ENCODE measurements at regions not wholly inside any gene's neighbourhood (a gene's known extent, or its start where the extent isn't known, plus 50 kb on each side); places are given as distances from the start of the nearest gene placed in this dataset.

- no peak overlapping the region for H3K9ac ChIP-seq (ENCODE audit: low read depth in 1 of 2, low read length in 2 of 2)
- no peaks in the 10 kb centered on the region for H3K4me1 ChIP-seq (ENCODE audit: control insufficient read depth in 2 of 2, insufficient read depth in 2 of 2, low read length in 2 of 2)
- H3K27me3 ChIP-seq (ENCODE audit: control insufficient read depth in 2 of 2, insufficient read depth in 2 of 2, low read length in 2 of 2), result no peaks in the 10 kb centered on the region
- H3K36me3 ChIP-seq (ENCODE audit: control insufficient read depth in 2 of 2, insufficient read depth in 2 of 2, low read length in 2 of 2), result no peaks in the 10 kb centered on the region
- no peak overlapping the region for H3K4me3 ChIP-seq (ENCODE audit: low read length in 2 of 2)
- H3K27ac ChIP-seq (ENCODE audit: low read depth in 2 of 2, low read length in 2 of 2), result no peak overlapping the region
- no peaks in the 10 kb centered on the region for H3K9me3 ChIP-seq (ENCODE audit: control insufficient read depth in 2 of 2, low read length in 2 of 2)
Observed at GRCh38 chr9:20224756-20225155, 397.5 kb downstream of the MLLT3 start.

DNA sequence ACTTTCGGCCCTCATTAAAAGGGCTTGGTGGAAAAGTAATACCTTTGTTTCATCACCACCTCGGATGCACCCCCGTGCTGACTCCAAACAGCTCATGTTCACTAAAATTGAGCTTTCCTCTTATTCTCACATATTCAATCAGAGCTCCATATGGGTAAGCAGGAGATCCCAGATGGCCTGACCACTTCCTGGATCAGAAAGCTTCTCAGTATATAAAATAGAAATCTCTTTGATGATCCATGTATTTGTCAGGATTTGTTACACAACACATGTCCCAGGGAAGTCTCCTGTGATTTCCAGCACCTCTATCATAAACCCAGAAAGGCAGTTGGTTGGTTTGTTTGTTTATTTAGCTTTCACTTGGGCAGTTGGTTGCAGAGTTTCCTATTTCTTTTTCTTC lies 402.0 kb downstream of the MLLT3 start:
- H3K9ac ChIP-seq (ENCODE audit: low read depth in 1 of 2, low read length in 2 of 2), result no peak overlapping the region
- no peak overlapping the region for H3K27ac ChIP-seq (ENCODE audit: low read depth in 2 of 2, low read length in 2 of 2)
- H3K27me3 ChIP-seq (ENCODE audit: control insufficient read depth in 2 of 2, insufficient read depth in 2 of 2, low read length in 2 of 2), result no peaks in the 10 kb centered on the region
- H3K4me1 ChIP-seq (ENCODE audit: control insufficient read depth in 2 of 2, insufficient read depth in 2 of 2, low read length in 2 of 2), result peaks cover 0 to 5% of the 10 kb centered on the region in 2 donors
- no peaks in the 10 kb centered on the region for H3K9me3 ChIP-seq (ENCODE audit: control insufficient read depth in 2 of 2, low read length in 2 of 2)
- H3K36me3 ChIP-seq (ENCODE audit: control insufficient read depth in 2 of 2, insufficient read depth in 2 of 2, low read length in 2 of 2), result no peaks in the 10 kb centered on the region
- H3K4me3 ChIP-seq (ENCODE audit: low read length in 2 of 2), result no peak overlapping the region

DNA sequence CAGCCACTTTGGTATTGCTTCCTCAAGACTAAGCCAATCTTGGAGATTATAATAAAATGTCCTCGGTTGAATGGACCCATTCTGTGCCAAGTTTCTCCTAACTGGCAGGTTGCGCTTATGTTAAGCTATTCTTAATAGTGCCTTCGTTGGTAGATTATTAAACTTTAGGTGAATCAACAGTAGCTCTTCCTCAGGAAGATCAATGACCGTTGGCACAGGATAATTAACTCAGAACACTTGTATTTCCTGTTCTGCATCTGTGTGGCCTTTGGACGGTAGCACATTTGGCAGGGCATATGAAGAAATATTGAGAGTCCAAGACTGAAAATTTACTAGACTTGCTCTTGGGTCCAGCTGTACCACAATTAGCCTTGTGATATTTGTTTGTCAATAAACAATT lies 402.9 kb downstream of the MLLT3 start:
- Histone ChIP-seq H3K27ac (ENCODE audit: low read depth in 2 of 2, low read length in 2 of 2) (no peak overlapping the region), H3K4me1 (ENCODE audit: control insufficient read depth in 2 of 2, insufficient read depth in 2 of 2, low read length in 2 of 2) (peaks cover 0 to 5% of the 10 kb centered on the region in 2 donors), H3K9ac (ENCODE audit: low read depth in 1 of 2, low read length in 2 of 2) (no peak overlapping the region), H3K27me3 (ENCODE audit: control insufficient read depth in 2 of 2, insufficient read depth in 2 of 2, low read length in 2 of 2) (no peaks in the 10 kb centered on the region), H3K4me3 (ENCODE audit: low read length in 2 of 2) (peak overlapping the region in 1 of 2 donors; percentile 9), H3K36me3 (ENCODE audit: control insufficient read depth in 2 of 2, insufficient read depth in 2 of 2, low read length in 2 of 2) (no peaks in the 10 kb centered on the region), H3K9me3 (ENCODE audit: control insufficient read depth in 2 of 2, low read length in 2 of 2) (no peaks in the 10 kb centered on the region)

GRCh38 chr9:20217596-20217995 lies 404.7 kb downstream of the MLLT3 start:
- Histone ChIP-seq H3K4me1 (ENCODE audit: control insufficient read depth in 2 of 2, insufficient read depth in 2 of 2, low read length in 2 of 2) (peaks cover 0 to 5% of the 10 kb centered on the region in 2 donors), H3K27me3 (ENCODE audit: control insufficient read depth in 2 of 2, insufficient read depth in 2 of 2, low read length in 2 of 2) (no peaks in the 10 kb centered on the region), H3K4me3 (ENCODE audit: low read length in 2 of 2) (no peak overlapping the region), H3K9me3 (ENCODE audit: control insufficient read depth in 2 of 2, low read length in 2 of 2) (no peaks in the 10 kb centered on the region), H3K9ac (ENCODE audit: low read depth in 1 of 2, low read length in 2 of 2) (no peak overlapping the region), H3K36me3 (ENCODE audit: control insufficient read depth in 2 of 2, insufficient read depth in 2 of 2, low read length in 2 of 2) (no peaks in the 10 kb centered on the region), H3K27ac (ENCODE audit: low read depth in 2 of 2, low read length in 2 of 2) (no peak overlapping the region)

GRCh38 chr9:20216438-20216837 lies 405.9 kb downstream of the MLLT3 start:
- no peak overlapping the region for H3K4me3 ChIP-seq (ENCODE audit: low read length in 2 of 2)
- H3K27ac ChIP-seq (ENCODE audit: low read depth in 2 of 2, low read length in 2 of 2), result no peak overlapping the region
- no peaks in the 10 kb centered on the region for H3K27me3 ChIP-seq (ENCODE audit: control insufficient read depth in 2 of 2, insufficient read depth in 2 of 2, low read length in 2 of 2)
- H3K36me3 ChIP-seq (ENCODE audit: control insufficient read depth in 2 of 2, insufficient read depth in 2 of 2, low read length in 2 of 2), result no peaks in the 10 kb centered on the region
- H3K4me1 ChIP-seq (ENCODE audit: control insufficient read depth in 2 of 2, insufficient read depth in 2 of 2, low read length in 2 of 2), result peaks cover 0 to 5% of the 10 kb centered on the region in 2 donors
- H3K9ac ChIP-seq (ENCODE audit: low read depth in 1 of 2, low read length in 2 of 2), result no peak overlapping the region
- no peaks in the 10 kb centered on the region for H3K9me3 ChIP-seq (ENCODE audit: control insufficient read depth in 2 of 2, low read length in 2 of 2)

DNA sequence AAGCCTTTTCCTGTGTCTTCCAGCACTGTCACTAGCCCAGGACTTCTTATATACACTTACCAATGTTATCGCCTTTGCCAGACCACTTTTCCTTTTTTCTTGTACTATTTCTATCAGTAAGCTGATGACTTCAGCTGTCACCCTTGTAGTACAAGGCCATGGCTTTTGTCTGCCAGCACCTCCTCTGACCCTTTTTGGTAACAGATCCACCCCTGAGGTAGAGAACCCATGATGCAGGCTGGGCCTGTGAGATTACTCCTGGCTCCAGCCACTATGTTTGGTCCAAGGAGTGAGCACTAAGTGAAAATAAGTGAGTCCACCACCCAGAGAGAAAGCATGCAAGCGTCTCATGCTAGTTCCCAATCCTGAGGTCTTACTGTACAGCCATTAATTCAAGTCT lies 406.7 kb downstream of the MLLT3 start:
- no peaks in the 10 kb centered on the region for H3K9me3 ChIP-seq (ENCODE audit: control insufficient read depth in 2 of 2, low read length in 2 of 2)
- H3K4me1 ChIP-seq (ENCODE audit: control insufficient read depth in 2 of 2, insufficient read depth in 2 of 2, low read length in 2 of 2), result peaks cover 0 to 5% of the 10 kb centered on the region in 2 donors
- no peak overlapping the region for H3K9ac ChIP-seq (ENCODE audit: low read depth in 1 of 2, low read length in 2 of 2)
- no peaks in the 10 kb centered on the region for H3K27me3 ChIP-seq (ENCODE audit: control insufficient read depth in 2 of 2, insufficient read depth in 2 of 2, low read length in 2 of 2)
- no peaks in the 10 kb centered on the region for H3K36me3 ChIP-seq (ENCODE audit: control insufficient read depth in 2 of 2, insufficient read depth in 2 of 2, low read length in 2 of 2)
- H3K27ac ChIP-seq (ENCODE audit: low read depth in 2 of 2, low read length in 2 of 2), result no peak overlapping the region
- H3K4me3 ChIP-seq (ENCODE audit: low read length in 2 of 2), result no peak overlapping the region

GRCh38 chr9:20212806-20213205 lies 409.5 kb downstream of the MLLT3 start:
- Histone ChIP-seq H3K4me3 (ENCODE audit: low read length in 2 of 2) (no peak overlapping the region), H3K9ac (ENCODE audit: low read depth in 1 of 2, low read length in 2 of 2) (no peak overlapping the region), H3K36me3 (ENCODE audit: control insufficient read depth in 2 of 2, insufficient read depth in 2 of 2, low read length in 2 of 2) (no peaks in the 10 kb centered on the region), H3K9me3 (ENCODE audit: control insufficient read depth in 2 of 2, low read length in 2 of 2) (no peaks in the 10 kb centered on the region), H3K27me3 (ENCODE audit: control insufficient read depth in 2 of 2, insufficient read depth in 2 of 2, low read length in 2 of 2) (no peaks in the 10 kb centered on the region), H3K27ac (ENCODE audit: low read depth in 2 of 2, low read length in 2 of 2) (no peak overlapping the region), H3K4me1 (ENCODE audit: control insufficient read depth in 2 of 2, insufficient read depth in 2 of 2, low read length in 2 of 2) (no peaks in the 10 kb centered on the region)

- no peak overlapping the region for H3K9ac ChIP-seq (ENCODE audit: low read depth in 1 of 2, low read length in 2 of 2)
- H3K36me3 ChIP-seq (ENCODE audit: control insufficient read depth in 2 of 2, insufficient read depth in 2 of 2, low read length in 2 of 2), result no peaks in the 10 kb centered on the region
- no peak overlapping the region for H3K27ac ChIP-seq (ENCODE audit: low read depth in 2 of 2, low read length in 2 of 2)
- no peaks in the 10 kb centered on the region for H3K9me3 ChIP-seq (ENCODE audit: control insufficient read depth in 2 of 2, low read length in 2 of 2)
- no peaks in the 10 kb centered on the region for H3K4me1 ChIP-seq (ENCODE audit: control insufficient read depth in 2 of 2, insufficient read depth in 2 of 2, low read length in 2 of 2)
- no peak overlapping the region for H3K4me3 ChIP-seq (ENCODE audit: low read length in 2 of 2)
- no peaks in the 10 kb centered on the region for H3K27me3 ChIP-seq (ENCODE audit: control insufficient read depth in 2 of 2, insufficient read depth in 2 of 2, low read length in 2 of 2)
Observed at GRCh38 chr9:20209391-20210340, 412.6 kb downstream of the MLLT3 start.

GRCh38 chr9:20208961-20209371 lies 413.3 kb downstream of the MLLT3 start:
- no peak overlapping the region for H3K27ac ChIP-seq (ENCODE audit: low read depth in 2 of 2, low read length in 2 of 2)
- H3K4me1 ChIP-seq (ENCODE audit: control insufficient read depth in 2 of 2, insufficient read depth in 2 of 2, low read length in 2 of 2), result no peaks in the 10 kb centered on the region
- no peak overlapping the region for H3K4me3 ChIP-seq (ENCODE audit: low read length in 2 of 2)
- no peaks in the 10 kb centered on the region for H3K9me3 ChIP-seq (ENCODE audit: control insufficient read depth in 2 of 2, low read length in 2 of 2)
- H3K27me3 ChIP-seq (ENCODE audit: control insufficient read depth in 2 of 2, insufficient read depth in 2 of 2, low read length in 2 of 2), result no peaks in the 10 kb centered on the region
- H3K9ac ChIP-seq (ENCODE audit: low read depth in 1 of 2, low read length in 2 of 2), result no peak overlapping the region
- no peaks in the 10 kb centered on the region for H3K36me3 ChIP-seq (ENCODE audit: control insufficient read depth in 2 of 2, insufficient read depth in 2 of 2, low read length in 2 of 2)

GRCh38 chr9:20208226-20208625 lies 414.1 kb downstream of the MLLT3 start:
- H3K4me1 ChIP-seq (ENCODE audit: control insufficient read depth in 2 of 2, insufficient read depth in 2 of 2, low read length in 2 of 2), result no peaks in the 10 kb centered on the region
- H3K4me3 ChIP-seq (ENCODE audit: low read length in 2 of 2), result no peak overlapping the region
- H3K36me3 ChIP-seq (ENCODE audit: control insufficient read depth in 2 of 2, insufficient read depth in 2 of 2, low read length in 2 of 2), result no peaks in the 10 kb centered on the region
- no peaks in the 10 kb centered on the region for H3K27me3 ChIP-seq (ENCODE audit: control insufficient read depth in 2 of 2, insufficient read depth in 2 of 2, low read length in 2 of 2)
- H3K9me3 ChIP-seq (ENCODE audit: control insufficient read depth in 2 of 2, low read length in 2 of 2), result no peaks in the 10 kb centered on the region
- no peak overlapping the region for H3K27ac ChIP-seq (ENCODE audit: low read depth in 2 of 2, low read length in 2 of 2)
- no peak overlapping the region for H3K9ac ChIP-seq (ENCODE audit: low read depth in 1 of 2, low read length in 2 of 2)

Data from mucosa of rectum (tissue), 2 donors.